HG02973 (cell line): ENCODE measurements at regions not wholly inside any gene's neighbourhood (a gene's known extent, or its start where the extent isn't known, plus 50 kb on each side); places are given as distances from the start of the nearest gene placed in this dataset.

Source experiments
- ATAC-seq: cut with Tn5 transposase; IDR thresholded peaks from one replicate; pipeline ENCODE4 v1.9.1; 2021; ENCODE audit warnings: moderate library complexity; ENCODE audit not compliant: unreplicated experiment

- ATAC-seq, result peak; percentile 88
Observed at GRCh38 chr6:119586250-119586882, 236.8 kb upstream of the MAN1A1 start.

- ATAC-seq, result no peak
Observed at GRCh38 chr6:119584088-119584487, 234.5 kb upstream of the MAN1A1 start.

- ATAC-seq, result no peak
Observed at GRCh38 chr6:119581220-119581619, 231.7 kb upstream of the MAN1A1 start.

GRCh38 chr6:119575721-119576120 lies 226.2 kb upstream of the MAN1A1 start:
- ATAC-seq, result no peak

GRCh38 chr6:119568580-119568979 lies 219.0 kb upstream of the MAN1A1 start:
- no peak for ATAC-seq

- no peak for ATAC-seq
Observed at GRCh38 chr6:119566546-119567260, 217.1 kb upstream of the MAN1A1 start.

GRCh38 chr6:119565893-119566292 lies 216.3 kb upstream of the MAN1A1 start:
- ATAC-seq, result no peak

GRCh38 chr6:119562168-119562567 lies 212.6 kb upstream of the MAN1A1 start:
- no peak for ATAC-seq

GRCh38 chr6:119559586-119559985 lies 210.0 kb upstream of the MAN1A1 start:
- no peak for ATAC-seq

GRCh38 chr6:119557239-119557638 lies 207.7 kb upstream of the MAN1A1 start:
- no peak for ATAC-seq

- ATAC-seq, result no peak
Observed at GRCh38 chr6:119552021-119552420, 202.5 kb upstream of the MAN1A1 start.

- ATAC-seq, result no peak
Observed at GRCh38 chr6:119547024-119547423, 197.5 kb upstream of the MAN1A1 start.

- ATAC-seq, result no peak
Observed at GRCh38 chr6:119545245-119545644, 195.7 kb upstream of the MAN1A1 start.

- no peak for ATAC-seq
Observed at GRCh38 chr6:119544325-119545175, 195.0 kb upstream of the MAN1A1 start.

GRCh38 chr6:119543332-119543731 lies 193.8 kb upstream of the MAN1A1 start:
- no peak for ATAC-seq

GRCh38 chr6:119542037-119542436 lies 192.5 kb upstream of the MAN1A1 start:
- no peak for ATAC-seq

- no peak for ATAC-seq
Observed at GRCh38 chr6:119541132-119541905, 191.8 kb upstream of the MAN1A1 start.

GRCh38 chr6:119540417-119540816 lies 190.9 kb upstream of the MAN1A1 start:
- no peak for ATAC-seq

- ATAC-seq, result no peak
Observed at GRCh38 chr6:119539066-119539746, 189.6 kb upstream of the MAN1A1 start.

- ATAC-seq, result no peak
Observed at GRCh38 chr6:119536666-119537065, 187.1 kb upstream of the MAN1A1 start.
